Breast epithelium (tissue), 3 donors: ENCODE measurements at regions not wholly inside any gene's neighbourhood (a gene's known extent, or its start where the extent isn't known, plus 50 kb on each side); places are given as distances from the start of the nearest gene placed in this dataset.

Experiments used
- CTCF ChIP-seq, 3 donors: fragments of 450-650 bp; IDR thresholded peaks; one replicate each; pipeline ENCODE4 v1.5.1; 2016 to 2017; ENCODE audit warnings: antibody characterized with exemption in 3 of 3, mild to moderate bottlenecking in 3 of 3, moderate library complexity in 3 of 3
- POLR2A ChIP-seq: fragments of 450-650 bp; IDR thresholded peaks from one replicate; pipeline ENCODE4 v1.6.1; 2016; ENCODE audit warnings: antibody characterized with exemption, mild to moderate bottlenecking, moderate library complexity
- POLR2AphosphoS5 ChIP-seq, 3 donors: sonication (generic); formaldehyde crosslinking; IDR thresholded peaks; one replicate each; pipeline ENCODE4 v1.6.1; 2017; ENCODE audit warnings: antibody characterized with exemption in 3 of 3

- TF ChIP-seq POLR2A, result no peak
- no peak for TF ChIP-seq CTCF (IDR thresholded peaks at IDR 0.05)
- TF ChIP-seq POLR2AphosphoS5 (IDR thresholded peaks at IDR 0.05), result no peak
Observed at GRCh38 chr13:61712621-61713020, 297.0 kb upstream of the PCDH20 start.
